NCI-H146 treated with DMSO at 0.1 percent for 48 hours (cell line): ENCODE measurements at regions not wholly inside any gene's neighbourhood (a gene's known extent, or its start where the extent isn't known, plus 50 kb on each side); places are given as distances from the start of the nearest gene placed in this dataset.

Experiments used
- DNase-seq: peaks from one replicate; lab custom pipeline; 2025; ENCODE audit not compliant: unreplicated experiment; lab: John Stamatoyannopoulos, UW

GRCh38 chr7:25546306-25546705 is 318.0 kb upstream of the NPVF start:
- DNase-seq = no peak

- no peak for DNase-seq
Measured at GRCh38 chr7:25549271-25549921, 321.1 kb upstream of the NPVF start.

DNA sequence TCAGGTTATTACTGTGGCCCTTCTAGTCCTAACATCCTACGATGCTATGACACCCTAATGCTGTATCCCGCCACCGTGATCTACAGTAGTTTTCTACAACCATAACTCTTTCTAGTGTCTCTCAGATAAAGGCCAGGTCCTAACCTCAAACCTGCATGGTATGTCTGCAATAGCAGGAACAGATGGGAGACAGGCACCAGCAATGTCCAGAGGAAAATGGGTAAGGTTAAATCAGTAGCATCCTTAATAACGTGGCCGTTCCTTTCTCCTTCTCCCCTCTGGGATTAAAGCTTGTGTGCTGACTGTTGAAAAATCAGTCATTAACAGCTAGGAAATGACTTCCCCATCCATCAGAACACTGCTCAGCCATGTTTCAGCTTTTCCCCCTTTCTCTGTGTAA is 321.9 kb upstream of the NPVF start:
- DNase-seq = no peak

DNA sequence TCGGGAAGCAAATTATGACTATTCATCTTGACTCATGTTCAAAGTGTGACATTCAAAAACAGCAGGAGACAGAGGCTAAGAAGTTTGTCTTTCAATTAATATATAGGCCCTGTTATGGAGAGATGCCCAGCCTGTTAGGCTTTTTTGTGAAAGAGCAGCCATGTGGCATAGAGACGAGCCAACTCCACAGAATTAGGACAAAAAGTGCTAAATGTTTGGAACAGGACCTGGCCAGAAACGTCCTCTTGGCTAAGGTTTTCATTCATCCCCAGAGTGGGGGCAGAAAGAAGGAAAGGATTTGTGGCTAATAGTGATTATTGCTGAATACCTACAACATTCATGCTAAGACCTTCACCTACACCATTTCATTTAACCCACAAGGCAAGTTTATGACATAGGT is 324.7 kb upstream of the NPVF start:
- no peak for DNase-seq

DNA sequence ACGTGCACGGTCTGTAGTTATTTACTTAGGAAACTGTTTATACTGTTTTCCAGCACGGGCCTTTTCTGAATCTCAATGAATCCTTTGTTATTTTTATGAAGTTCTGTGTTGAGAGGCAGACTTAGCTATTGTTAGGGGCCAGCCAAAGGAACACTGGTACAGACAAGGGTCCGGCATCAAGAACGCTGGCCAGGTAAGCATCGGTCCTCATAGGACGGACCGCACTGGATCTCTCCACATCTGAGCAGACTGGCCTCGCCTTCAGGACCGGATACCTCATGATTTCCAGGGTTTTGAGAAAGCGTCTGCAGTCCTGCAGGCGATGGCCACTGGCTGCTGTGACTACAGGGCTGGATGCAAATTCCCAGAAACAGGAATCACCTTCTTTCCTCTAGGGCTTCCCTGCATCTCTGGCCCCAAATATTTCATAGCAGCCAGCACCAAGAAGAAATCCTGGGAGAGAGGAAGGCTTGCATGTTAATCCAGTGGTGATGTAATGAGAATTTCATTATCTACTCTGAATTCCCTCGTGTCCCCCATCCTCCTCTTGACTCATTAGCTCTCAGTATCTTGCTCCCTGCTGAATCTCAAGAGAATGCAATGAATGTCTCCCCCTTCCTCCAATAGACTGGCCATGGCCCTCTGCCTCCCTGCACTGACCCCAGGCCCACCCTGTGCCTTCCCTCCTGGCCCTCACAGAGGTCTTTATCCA is 325.4 kb upstream of the NPVF start:
- no peak for DNase-seq

DNA sequence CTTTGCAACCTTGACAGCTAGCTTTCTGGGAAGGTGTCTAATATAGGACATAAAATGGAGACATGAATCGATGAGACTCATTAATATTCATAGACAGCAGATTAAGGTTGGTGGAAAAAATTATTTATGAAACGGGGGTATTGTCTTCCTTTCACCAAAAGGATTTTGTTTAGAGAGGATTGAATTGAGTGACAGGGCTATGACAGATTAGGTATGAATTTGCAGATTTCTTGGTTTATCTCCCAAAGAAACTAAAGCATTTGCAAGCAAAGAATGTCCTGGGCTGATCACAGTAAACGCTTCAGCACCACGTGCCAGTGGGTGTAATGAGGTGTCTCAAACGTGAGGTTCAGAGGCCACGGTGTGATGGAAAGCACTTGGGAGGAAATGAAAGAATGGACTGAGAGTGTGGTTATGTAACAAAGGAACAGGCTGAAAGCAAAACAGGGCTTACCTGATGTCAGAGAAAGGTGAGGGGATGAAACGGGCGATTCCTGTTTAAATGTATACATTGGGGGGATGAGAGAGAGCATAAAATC is 329.2 kb upstream of the NPVF start:
- no peak for DNase-seq

GRCh38 chr7:25557930-25558329 is 329.6 kb upstream of the NPVF start:
- no peak for DNase-seq

- DNase-seq = no peak
Measured at GRCh38 chr7:25558605-25559004, 330.3 kb upstream of the NPVF start.

- DNase-seq = no peak
Measured at GRCh38 chr7:25559581-25560367, 331.5 kb upstream of the NPVF start.

DNA sequence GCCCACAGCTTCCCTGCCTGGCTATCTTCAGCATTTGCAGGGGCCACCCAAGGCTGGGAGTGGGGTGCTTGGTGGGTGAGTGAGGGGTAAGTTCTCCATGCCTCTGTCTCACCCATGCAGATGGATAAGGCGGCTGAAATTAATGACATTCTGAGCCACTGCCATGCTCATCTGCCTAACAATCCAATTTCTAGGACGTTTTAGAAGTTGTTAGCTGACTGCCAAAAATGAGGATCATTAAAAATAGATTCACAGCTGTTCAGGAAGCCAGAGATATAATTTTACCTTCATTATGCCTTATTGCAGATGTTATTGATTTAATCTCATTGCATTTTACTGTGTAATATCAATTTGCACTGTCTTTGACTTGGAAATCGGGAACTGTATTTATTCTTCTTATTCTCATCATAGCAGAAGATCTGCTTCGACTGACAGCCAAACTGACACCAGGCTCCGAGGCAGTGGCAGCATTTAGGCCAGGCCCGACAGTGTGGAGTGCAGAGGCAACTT is 334.4 kb upstream of the NPVF start:
- no peak for DNase-seq

DNA sequence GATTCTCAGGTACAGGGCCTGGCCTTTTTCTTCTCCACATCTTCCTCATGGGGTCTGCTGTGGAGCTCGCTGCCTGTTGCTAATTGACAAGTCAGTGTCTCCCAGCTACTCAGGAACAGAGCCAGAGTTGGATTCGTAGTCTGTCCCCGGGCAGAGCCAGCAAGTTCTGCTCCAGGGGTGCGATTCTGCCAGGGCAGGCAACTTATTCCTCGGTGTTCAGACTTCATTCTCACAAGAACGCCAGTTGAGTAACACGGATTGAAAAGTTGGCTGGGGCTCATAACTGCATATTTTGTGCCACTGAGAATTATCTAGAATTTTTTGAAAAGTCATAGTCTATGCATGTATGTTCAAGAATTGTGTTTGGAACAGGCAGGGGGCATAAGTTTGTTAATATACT is 336.7 kb upstream of the NPVF start:
- no peak for DNase-seq

DNA sequence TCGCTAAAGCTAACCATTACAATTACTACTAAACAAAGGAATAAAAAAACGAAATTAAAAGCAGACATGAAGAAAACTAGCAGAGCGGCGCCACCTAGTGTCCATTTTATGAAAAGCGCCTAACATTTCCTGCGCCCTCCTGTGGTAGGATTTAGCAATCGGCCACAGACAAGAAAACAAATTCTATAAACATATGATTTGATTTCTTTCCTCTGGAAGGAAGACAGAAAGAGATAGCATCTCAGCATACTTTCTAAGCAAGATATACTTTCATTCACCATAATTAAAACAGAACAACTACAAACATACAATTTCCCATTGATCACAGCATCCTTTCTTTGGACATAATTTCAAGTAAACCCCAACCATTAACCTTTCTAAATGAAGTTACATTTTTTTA is 337.7 kb upstream of the NPVF start:
- DNase-seq = peak; percentile 54

DNA sequence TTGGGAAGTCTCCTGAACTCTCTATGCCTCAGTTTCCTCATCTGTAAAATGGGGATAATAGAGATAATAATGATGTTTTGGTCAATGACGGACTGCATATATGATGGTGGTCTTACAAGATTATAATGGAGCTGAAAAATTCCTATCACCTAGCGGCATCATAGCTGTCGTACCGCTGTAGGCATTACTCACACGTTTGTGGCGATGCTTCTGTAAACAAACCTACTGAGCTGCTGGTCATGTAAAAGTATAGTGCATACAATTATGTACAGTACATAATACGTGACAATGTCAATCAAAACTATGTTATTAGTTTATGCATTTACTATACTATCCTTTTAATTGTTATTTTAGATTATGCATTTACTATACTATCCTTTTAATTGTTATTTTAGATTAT is 339.1 kb upstream of the NPVF start:
- DNase-seq = no peak

GRCh38 chr7:25569765-25570164 is 341.5 kb upstream of the NPVF start:
- DNase-seq = no peak

GRCh38 chr7:25572423-25572822 is 344.1 kb upstream of the NPVF start:
- DNase-seq = no peak

DNA sequence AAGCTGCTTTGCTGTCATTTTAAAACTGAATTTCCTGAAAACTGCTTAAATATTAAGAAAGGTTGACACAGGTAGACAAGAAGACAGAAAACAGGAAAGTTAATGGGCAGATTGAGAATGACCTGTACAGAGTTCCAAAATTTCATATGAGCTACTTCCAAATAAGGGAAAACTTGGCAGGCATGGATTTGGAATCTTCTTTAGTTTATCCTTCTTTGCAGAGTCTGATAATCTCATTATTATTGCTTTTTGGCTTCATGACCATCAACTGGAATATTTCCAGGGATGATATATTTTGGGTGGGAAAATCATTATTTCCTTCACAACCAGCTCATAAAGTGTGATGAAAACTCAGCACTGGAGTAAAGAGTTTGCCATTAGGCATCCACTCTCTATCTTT is 346.5 kb upstream of the NPVF start:
- DNase-seq = no peak

- no peak for DNase-seq
Measured at GRCh38 chr7:25575634-25576033, 347.3 kb upstream of the NPVF start.

DNA sequence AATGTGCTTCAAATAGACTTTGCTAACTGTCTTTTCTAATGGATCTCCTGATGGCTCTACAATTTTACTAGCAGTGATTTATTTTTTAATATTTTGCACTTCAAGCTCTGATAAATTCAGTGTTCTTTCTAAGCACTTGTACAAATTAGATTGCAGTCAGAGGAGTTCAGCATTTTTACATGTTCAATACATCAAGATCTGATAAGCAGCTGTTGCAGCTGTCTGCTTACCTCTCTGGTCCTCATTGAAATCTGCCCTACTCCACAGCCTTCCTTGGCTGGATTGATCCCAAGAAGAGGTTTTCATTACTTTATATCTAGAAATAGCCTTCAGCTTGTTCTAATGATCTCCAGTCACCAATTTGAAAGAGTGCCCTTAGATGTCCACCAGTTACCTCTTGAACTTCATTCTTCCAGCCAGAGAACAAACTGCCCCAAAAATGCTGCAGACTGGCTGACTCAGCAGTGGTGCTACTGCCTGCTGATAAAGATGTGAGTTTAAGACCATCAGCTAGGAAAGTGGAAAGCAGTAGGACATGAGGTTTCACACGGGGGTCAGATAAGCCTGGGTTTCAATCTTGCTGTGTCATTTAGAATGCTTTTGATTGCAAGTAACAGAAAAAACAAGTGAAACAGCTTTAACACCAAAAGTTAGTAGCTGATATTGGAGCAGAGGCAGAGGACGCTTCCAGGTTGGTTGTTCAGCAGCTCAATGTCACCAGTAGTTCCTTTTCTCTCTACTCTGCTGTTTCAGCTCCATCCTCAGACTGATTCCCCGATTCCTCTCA is 350.9 kb upstream of the NPVF start:
- DNase-seq = no peak

DNA sequence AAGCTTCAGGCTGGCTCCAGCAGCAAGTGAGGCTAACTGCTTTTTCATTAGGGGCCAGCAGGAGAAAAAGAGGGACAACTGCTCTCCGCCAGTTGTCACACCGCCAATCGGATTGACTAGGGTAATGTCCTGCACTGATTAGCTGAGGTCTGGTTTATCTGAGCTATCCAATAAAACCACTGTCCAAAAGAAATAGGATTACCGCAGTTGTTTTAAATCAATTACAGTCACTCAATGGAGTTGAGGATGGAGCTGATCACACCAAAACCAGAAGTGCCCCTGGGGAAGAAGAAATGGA is 351.4 kb upstream of the NPVF start:
- DNase-seq = no peak

DNA sequence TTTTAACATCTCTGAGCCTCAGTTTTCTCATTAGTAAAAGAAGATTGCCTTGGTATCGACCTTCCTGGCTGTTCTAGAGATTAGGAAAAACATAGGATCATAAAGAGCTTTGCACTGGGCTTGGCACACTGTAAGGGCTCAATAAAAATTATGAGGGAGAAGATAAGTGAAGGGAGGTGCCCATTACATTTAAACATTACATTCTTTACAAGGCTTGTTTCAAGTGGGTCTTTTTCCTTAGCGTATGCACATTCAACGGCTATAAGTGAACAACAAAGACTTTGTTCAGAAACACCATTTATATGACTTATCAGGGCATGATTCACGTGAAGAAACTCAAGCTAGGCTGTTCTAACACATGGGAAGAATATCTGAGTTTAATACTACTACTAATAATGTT is 351.9 kb upstream of the NPVF start:
- DNase-seq = no peak

GRCh38 chr7:25583621-25584020 is 355.3 kb upstream of the NPVF start:
- no peak for DNase-seq
